Gastroesophageal sphincter (tissue), 3 donors: ENCODE measurements at regions not wholly inside any gene's neighbourhood (a gene's known extent, or its start where the extent isn't known, plus 50 kb on each side); places are given as distances from the start of the nearest gene placed in this dataset.

Experiments
- POLR2AphosphoS5 ChIP-seq: sonication (generic); formaldehyde crosslinking; IDR thresholded peaks from one replicate; pipeline ENCODE4 v1.6.1; 2017; ENCODE audit warnings: antibody characterized with exemption
- TF ChIP-seq, protein P1 (sequence below), 4 experiments: fragments of 200-600 bp in 2 of 4; fragments of 450-650 bp in 2 of 4; sonication (generic) in 1 of 4; IDR thresholded peaks; one replicate each; pipeline ENCODE4 v1.5.1; 2017 to 2019; ENCODE audit warnings: antibody characterized with exemption in 4 of 4, mild to moderate bottlenecking in 2 of 4, moderate library complexity in 2 of 4

DNA sequence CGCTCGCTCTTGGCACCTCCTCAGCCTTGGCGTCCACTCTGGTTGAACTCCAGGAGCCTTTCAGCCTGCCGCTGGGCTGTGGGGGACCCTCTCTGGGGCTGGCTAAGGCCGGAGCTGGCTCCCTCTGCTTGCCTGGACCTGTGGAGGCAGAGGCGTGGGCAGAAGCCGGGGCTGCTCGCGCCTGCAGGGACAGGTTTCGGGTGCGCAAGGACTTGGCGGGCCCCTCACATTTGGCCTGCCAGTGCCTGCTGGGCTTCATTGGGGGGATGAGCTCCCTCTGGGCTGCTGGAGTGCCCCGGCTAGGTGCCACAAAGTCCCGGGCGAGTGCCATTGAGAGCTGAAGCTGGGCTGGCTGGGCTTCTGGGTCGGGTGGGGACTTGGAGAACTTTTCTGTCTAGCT, 371.7 kb downstream of the FAM133A start:
- TF ChIP-seq, protein P1, sequence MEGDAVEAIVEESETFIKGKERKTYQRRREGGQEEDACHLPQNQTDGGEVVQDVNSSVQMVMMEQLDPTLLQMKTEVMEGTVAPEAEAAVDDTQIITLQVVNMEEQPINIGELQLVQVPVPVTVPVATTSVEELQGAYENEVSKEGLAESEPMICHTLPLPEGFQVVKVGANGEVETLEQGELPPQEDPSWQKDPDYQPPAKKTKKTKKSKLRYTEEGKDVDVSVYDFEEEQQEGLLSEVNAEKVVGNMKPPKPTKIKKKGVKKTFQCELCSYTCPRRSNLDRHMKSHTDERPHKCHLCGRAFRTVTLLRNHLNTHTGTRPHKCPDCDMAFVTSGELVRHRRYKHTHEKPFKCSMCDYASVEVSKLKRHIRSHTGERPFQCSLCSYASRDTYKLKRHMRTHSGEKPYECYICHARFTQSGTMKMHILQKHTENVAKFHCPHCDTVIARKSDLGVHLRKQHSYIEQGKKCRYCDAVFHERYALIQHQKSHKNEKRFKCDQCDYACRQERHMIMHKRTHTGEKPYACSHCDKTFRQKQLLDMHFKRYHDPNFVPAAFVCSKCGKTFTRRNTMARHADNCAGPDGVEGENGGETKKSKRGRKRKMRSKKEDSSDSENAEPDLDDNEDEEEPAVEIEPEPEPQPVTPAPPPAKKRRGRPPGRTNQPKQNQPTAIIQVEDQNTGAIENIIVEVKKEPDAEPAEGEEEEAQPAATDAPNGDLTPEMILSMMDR (IDR thresholded peaks at IDR 0.05): no peak
- no peak for TF ChIP-seq POLR2AphosphoS5
